Muscle of leg (tissue), 3 donors: ENCODE measurements at regions not wholly inside any gene's neighbourhood (a gene's known extent, or its start where the extent isn't known, plus 50 kb on each side); places are given as distances from the start of the nearest gene placed in this dataset.

ENCODE experiments used
- DNase-seq: peaks from one replicate; pipeline ENCODE4 v3.0.0; 2013
- H3K27ac ChIP-seq: one replicate; pipeline ENCODE4 v1.5.1; 2013; ENCODE audit warnings: mild to moderate bottlenecking, low read length, control low read depth
- H3K27me3 ChIP-seq: one replicate; pipeline ENCODE4 v1.6.1; 2013; ENCODE audit warnings: low read length; ENCODE audit not compliant: control insufficient read depth, insufficient read depth
- H3K36me3 ChIP-seq: one replicate; pipeline ENCODE4 v1.6.1; 2013; ENCODE audit warnings: low read length; ENCODE audit not compliant: control insufficient read depth, insufficient read depth
- H3K4me1 ChIP-seq: one replicate; pipeline ENCODE4 v1.6.1; 2013; ENCODE audit warnings: low read length; ENCODE audit not compliant: control insufficient read depth, insufficient read depth
- H3K4me3 ChIP-seq: one replicate; pipeline ENCODE4 v1.5.1; 2013; ENCODE audit warnings: low read length, control low read depth
- H3K9me3 ChIP-seq: replicated peaks from 2 replicates; pipeline ENCODE4 v1.6.1; 2013; ENCODE audit warnings: low read depth, low read length; ENCODE audit not compliant: control insufficient read depth
- WGBS: methylation state at CpG from one replicate; pipeline ENCODE4 v1.1.5; 2013; ENCODE audit warnings: missing lambda C conversion rate; ENCODE audit not compliant: insufficient coverage; 5-methylcytosine and 5-hydroxymethylcytosine counted together

GRCh38 chr6:128642132-128642531 is 121.7 kb upstream of the PTPRK start:
- no peaks in the 10 kb centered on the region for H3K36me3 ChIP-seq
- no peaks in the 10 kb centered on the region for H3K4me1 ChIP-seq
- no peak overlapping the region for H3K4me3 ChIP-seq
- WGBS = no CpG with 5 or more reads among the region's 1 CpG
- no peak for DNase-seq
- no peaks in the 10 kb centered on the region for H3K27me3 ChIP-seq
- H3K27ac ChIP-seq = no peak overlapping the region
- H3K9me3 ChIP-seq = no peaks in the 10 kb centered on the region

GRCh38 chr6:128641703-128642102 is 121.3 kb upstream of the PTPRK start:
- no peak for DNase-seq
- Histone ChIP-seq H3K27me3 (no peaks in the 10 kb centered on the region), H3K9me3 (no peaks in the 10 kb centered on the region), H3K4me1 (no peaks in the 10 kb centered on the region), H3K27ac (no peak overlapping the region), H3K36me3 (no peaks in the 10 kb centered on the region), H3K4me3 (no peak overlapping the region)

GRCh38 chr6:128638817-128639216 is 118.4 kb upstream of the PTPRK start:
- H3K4me3 ChIP-seq = no peak overlapping the region
- H3K27ac ChIP-seq = no peak overlapping the region
- DNase-seq = no peak
- H3K4me1 ChIP-seq = no peaks in the 10 kb centered on the region
- no peaks in the 10 kb centered on the region for H3K36me3 ChIP-seq
- no peaks in the 10 kb centered on the region for H3K27me3 ChIP-seq
- no peaks in the 10 kb centered on the region for H3K9me3 ChIP-seq

- no peaks in the 10 kb centered on the region for H3K36me3 ChIP-seq
- H3K4me3 ChIP-seq = no peak overlapping the region
- no peaks in the 10 kb centered on the region for H3K4me1 ChIP-seq
- no peaks in the 10 kb centered on the region for H3K27me3 ChIP-seq
- no peak for DNase-seq
- H3K9me3 ChIP-seq = no peaks in the 10 kb centered on the region
- no peak overlapping the region for H3K27ac ChIP-seq
- no CpG with 5 or more reads among the region's 2 CpGs for WGBS
Observed at GRCh38 chr6:128635219-128635618, 114.8 kb upstream of the PTPRK start.

- Histone ChIP-seq H3K4me1 (no peaks in the 10 kb centered on the region), H3K27ac (no peak overlapping the region), H3K36me3 (no peaks in the 10 kb centered on the region), H3K4me3 (no peak overlapping the region), H3K9me3 (no peaks in the 10 kb centered on the region), H3K27me3 (no peaks in the 10 kb centered on the region)
- DNase-seq = no peak
- no CpG with 5 or more reads among the region's 2 CpGs for WGBS
Observed at GRCh38 chr6:128632131-128632530, 111.7 kb upstream of the PTPRK start.

GRCh38 chr6:128631031-128631430 is 110.6 kb upstream of the PTPRK start:
- no peak for DNase-seq
- no peaks in the 10 kb centered on the region for H3K4me1 ChIP-seq
- H3K4me3 ChIP-seq = no peak overlapping the region
- no peaks in the 10 kb centered on the region for H3K36me3 ChIP-seq
- no CpG with 5 or more reads among the region's 5 CpGs for WGBS
- H3K27ac ChIP-seq = no peak overlapping the region
- no peaks in the 10 kb centered on the region for H3K9me3 ChIP-seq
- H3K27me3 ChIP-seq = no peaks in the 10 kb centered on the region

- Histone ChIP-seq H3K27ac (no peak overlapping the region), H3K4me3 (no peak overlapping the region), H3K36me3 (no peaks in the 10 kb centered on the region), H3K4me1 (no peaks in the 10 kb centered on the region), H3K9me3 (no peaks in the 10 kb centered on the region), H3K27me3 (no peaks in the 10 kb centered on the region)
- WGBS = 78% methylated on average over 3 of the region's 3 CpGs
- no peak for DNase-seq
Observed at GRCh38 chr6:128630213-128630612, 109.8 kb upstream of the PTPRK start.

GRCh38 chr6:128617285-128617684 is 96.9 kb upstream of the PTPRK start:
- H3K27ac ChIP-seq = no peak overlapping the region
- WGBS = no CpG with 5 or more reads among the region's 1 CpG
- no peaks in the 10 kb centered on the region for H3K4me1 ChIP-seq
- no peaks in the 10 kb centered on the region for H3K9me3 ChIP-seq
- DNase-seq = no peak
- H3K27me3 ChIP-seq = no peaks in the 10 kb centered on the region
- H3K36me3 ChIP-seq = no peaks in the 10 kb centered on the region
- no peak overlapping the region for H3K4me3 ChIP-seq

GRCh38 chr6:128616342-128616741 is 95.9 kb upstream of the PTPRK start:
- H3K27ac ChIP-seq = no peak overlapping the region
- H3K27me3 ChIP-seq = no peaks in the 10 kb centered on the region
- H3K36me3 ChIP-seq = no peaks in the 10 kb centered on the region
- H3K4me3 ChIP-seq = no peak overlapping the region
- no peak for DNase-seq
- H3K4me1 ChIP-seq = no peaks in the 10 kb centered on the region
- no peaks in the 10 kb centered on the region for H3K9me3 ChIP-seq

GRCh38 chr6:128606611-128607010 is 86.2 kb upstream of the PTPRK start:
- H3K36me3 ChIP-seq = no peaks in the 10 kb centered on the region
- no peak overlapping the region for H3K4me3 ChIP-seq
- no peaks in the 10 kb centered on the region for H3K27me3 ChIP-seq
- no CpG with 5 or more reads among the region's 3 CpGs for WGBS
- no peaks in the 10 kb centered on the region for H3K9me3 ChIP-seq
- no peaks in the 10 kb centered on the region for H3K4me1 ChIP-seq
- no peak for DNase-seq
- no peak overlapping the region for H3K27ac ChIP-seq

- H3K27me3 ChIP-seq = no peaks in the 10 kb centered on the region
- no peaks in the 10 kb centered on the region for H3K4me1 ChIP-seq
- no peaks in the 10 kb centered on the region for H3K9me3 ChIP-seq
- no peaks in the 10 kb centered on the region for H3K36me3 ChIP-seq
- no peak overlapping the region for H3K27ac ChIP-seq
- no peak for DNase-seq
- WGBS = no CpG with 5 or more reads among the region's 2 CpGs
- H3K4me3 ChIP-seq = no peak overlapping the region
Observed at GRCh38 chr6:128605961-128606360, 85.6 kb upstream of the PTPRK start.
